H1 (cell line): ENCODE measurements at regions not wholly inside any gene's neighbourhood (a gene's known extent, or its start where the extent isn't known, plus 50 kb on each side); places are given as distances from the start of the nearest gene placed in this dataset.

Experiments used
- CTCF ChIA-PET: fragments of 300-600 bp; sonication (Branson Sonifier 250); formaldehyde crosslinking; loops from one replicate; lab custom pipeline; 2021; ENCODE audit not compliant: partially characterized antibody; lab: Charles Lee
- POLR2A ChIA-PET: fragments of 300-600 bp; sonication (Branson Sonifier 250); formaldehyde crosslinking; loops from one replicate; lab custom pipeline; 2021; ENCODE audit warnings: inconsistent platforms; ENCODE audit not compliant: partially characterized antibody; lab: Charles Lee
- DNase-seq, 2 experiments: peaks; one replicate each; pipeline versions ENCODE4 v3.0.0 to v3.0.0-alpha.2; 2010 to 2022; ENCODE audit warnings: low spot score in 2 of 2, low read depth in 1 of 2, mixed read lengths in 1 of 2
- FAIRE-seq: peaks from 2 replicates; lab custom pipeline; 2011; peaks lifted over from hg19 to GRCh38; lab: Jason Lieb, UNC
- H2AFZ ChIP-seq: 2 replicates; pipeline ENCODE4 v1.8.1; 2012; ENCODE audit warnings: low read length, inconsistent platforms
- H2AK5ac ChIP-seq: 2 replicates; pipeline ENCODE4 v1.6.1; 2013; ENCODE audit warnings: low read depth, low read length
- H2BK120ac ChIP-seq: replicated peaks from 2 replicates; pipeline ENCODE3; 2013; ENCODE audit warnings: low read depth, low read length, inconsistent platforms
- H2BK12ac ChIP-seq: 2 replicates; pipeline ENCODE4 v1.6.1; 2013; ENCODE audit warnings: low read depth, low read length
- H2BK15ac ChIP-seq: 2 replicates; pipeline ENCODE4 v1.6.1; 2013; ENCODE audit warnings: low read length
- H2BK20ac ChIP-seq: 2 replicates; pipeline ENCODE4 v1.6.1; 2013; ENCODE audit warnings: low read length
- H2BK5ac ChIP-seq: 2 replicates; pipeline ENCODE4 v1.6.1; 2013; ENCODE audit warnings: low read depth, low read length
- H3K14ac ChIP-seq: 2 replicates; pipeline ENCODE4 v1.6.1; 2013; ENCODE audit warnings: inconsistent platforms; ENCODE audit not compliant: insufficient read length
- H3K18ac ChIP-seq: 2 replicates; pipeline ENCODE4 v1.6.1; 2013; ENCODE audit warnings: low read length; ENCODE audit errors: extremely low read depth
- H3K23ac ChIP-seq: 2 replicates; pipeline ENCODE4 v1.6.1; 2013; ENCODE audit warnings: inconsistent platforms; ENCODE audit not compliant: insufficient read length
- H3K23me2 ChIP-seq: 2 replicates; pipeline ENCODE4 v1.6.1; 2013; ENCODE audit warnings: low read depth, low read length
- H3K27ac ChIP-seq: 2 replicates; pipeline ENCODE4 v1.6.1; 2011; ENCODE audit warnings: low read depth, low read length, inconsistent platforms
- H3K27me3 ChIP-seq, 4 experiments: replicated peaks in 1 of 4; 1 replicate in 1 of 4; 2 replicates in 3 of 4; pipeline versions ENCODE4 v1.6.1 to v1.8.1; 2011 to 2013; ENCODE audit warnings: low read length in 3 of 4, mild to moderate bottlenecking in 3 of 4, inconsistent platforms in 2 of 4, mixed read lengths in 2 of 4, moderate library complexity in 1 of 4; ENCODE audit not compliant: control insufficient read depth in 3 of 4, insufficient read depth in 3 of 4; ENCODE audit errors: extremely low read depth in 1 of 4
- H3K36me3 ChIP-seq, 4 experiments: 2 replicates each; pipeline versions ENCODE4 v1.6.1 to v1.8.1; 2011 to 2013; ENCODE audit warnings: mild to moderate bottlenecking in 4 of 4, low read length in 3 of 4, moderate library complexity in 2 of 4, control low read depth in 1 of 4, inconsistent platforms in 1 of 4; ENCODE audit not compliant: insufficient read depth in 4 of 4, control insufficient read depth in 2 of 4
- H3K4ac ChIP-seq: replicated peaks from 2 replicates; pipeline ENCODE3; 2013; ENCODE audit warnings: low read length, low read depth, mixed read lengths, inconsistent platforms; ENCODE audit not compliant: insufficient read length
- H3K4me1 ChIP-seq, 4 experiments: replicated peaks in 1 of 4; 1 replicate in 1 of 4; 2 replicates in 3 of 4; pipeline versions ENCODE4 v1.6.1 to v1.8.1; 2011 to 2013; ENCODE audit warnings: low read length in 3 of 4, inconsistent platforms in 2 of 4, mixed read lengths in 1 of 4; ENCODE audit not compliant: insufficient read depth in 4 of 4, control insufficient read depth in 3 of 4
- H3K4me2 ChIP-seq, 2 experiments: 2 replicates each; pipeline versions ENCODE4 v1.6.1 to v1.8.1; 2011 to 2013; ENCODE audit warnings: low read depth in 2 of 2, low read length in 2 of 2, control low read depth in 1 of 2, inconsistent platforms in 1 of 2, mild to moderate bottlenecking in 1 of 2; ENCODE audit not compliant: insufficient read depth in 1 of 2
- H3K4me3 ChIP-seq, 4 experiments: fragments of 200-600, 300-600 bp in 1 of 4; sonication (generic), shearing (Covaris generic), sonication (Bioruptor Twin) in 1 of 4; 2 replicates each; pipeline versions ENCODE4 v1.5.1 to v1.8.1; 2011 to 2016; ENCODE audit warnings: low read length in 4 of 4, low read depth in 3 of 4, control low read depth in 2 of 4, inconsistent platforms in 2 of 4, mild to moderate bottlenecking in 2 of 4, mixed read lengths in 1 of 4, moderate library complexity in 1 of 4; ENCODE audit not compliant: insufficient read depth in 2 of 4; ENCODE audit errors: extremely low read depth in 1 of 4
- H3K56ac ChIP-seq: replicated peaks from 2 replicates; pipeline ENCODE3; 2013; ENCODE audit warnings: low read depth, mild to moderate bottlenecking, mixed read lengths, low read length, inconsistent platforms; ENCODE audit not compliant: insufficient read length
- H3K79me1 ChIP-seq: 2 replicates; pipeline ENCODE4 v1.6.1; 2013; ENCODE audit warnings: low read depth, low read length, control low read depth
- H3K79me2 ChIP-seq, 2 experiments: 2 replicates each; pipeline versions ENCODE4 v1.6.1 to v1.8.1; 2012 to 2013; ENCODE audit warnings: low read length in 2 of 2, mild to moderate bottlenecking in 2 of 2, inconsistent platforms in 1 of 2; ENCODE audit not compliant: insufficient read depth in 2 of 2, control insufficient read depth in 1 of 2
- H3K9ac ChIP-seq, 4 experiments: replicated peaks in 1 of 4; 1 replicate in 1 of 4; 2 replicates in 3 of 4; pipeline versions ENCODE4 v1.6.1 to v1.8.1; 2011 to 2013; ENCODE audit warnings: low read depth in 3 of 4, low read length in 3 of 4, control low read depth in 2 of 4, mild to moderate bottlenecking in 2 of 4, moderate library complexity in 2 of 4, inconsistent platforms in 1 of 4; ENCODE audit errors: extremely low read depth in 1 of 4
- H3K9me3 ChIP-seq, 2 experiments: 2 replicates each; pipeline versions ENCODE4 v1.6.1 to v1.8.1; 2012 to 2013; ENCODE audit warnings: mild to moderate bottlenecking in 2 of 2, moderate library complexity in 2 of 2, control low read depth in 1 of 2, inconsistent platforms in 1 of 2, low read depth in 1 of 2, low read length in 1 of 2, mixed read lengths in 1 of 2; ENCODE audit not compliant: insufficient read depth in 2 of 2
- H4K20me1 ChIP-seq, 2 experiments: replicated peaks in 1 of 2; 2 replicates each; pipeline versions ENCODE3 to v1.8.1; 2011 to 2013; ENCODE audit warnings: inconsistent platforms in 2 of 2, low read length in 2 of 2, mild to moderate bottlenecking in 1 of 2; ENCODE audit not compliant: insufficient read depth in 2 of 2, control insufficient read depth in 1 of 2
- H4K5ac ChIP-seq: 2 replicates; pipeline ENCODE4 v1.6.1; 2013; ENCODE audit warnings: low read length, low read depth, mixed read lengths, inconsistent platforms; ENCODE audit not compliant: insufficient read length
- H4K8ac ChIP-seq: 2 replicates; pipeline ENCODE4 v1.8.0; 2013; ENCODE audit warnings: mild to moderate bottlenecking, moderate library complexity, low read length, inconsistent platforms; ENCODE audit not compliant: insufficient read depth; ENCODE audit errors: extremely low read depth
- H4K91ac ChIP-seq: replicated peaks from 2 replicates; pipeline ENCODE3; 2013; ENCODE audit warnings: low read length, mixed read lengths, inconsistent platforms; ENCODE audit not compliant: insufficient read length
- CREB1 ChIP-seq: IDR thresholded peaks from 2 replicates; pipeline ENCODE4 v1.6.1; 2012; ENCODE audit warnings: inconsistent platforms
- EGR1 ChIP-seq: IDR thresholded peaks from 2 replicates; pipeline ENCODE4 v1.6.1; 2011; ENCODE audit warnings: low read depth, low read length, borderline replicate concordance
- EP300 ChIP-seq, 2 experiments: IDR thresholded peaks; 1 replicate in 1 of 2; 2 replicates in 1 of 2; pipeline ENCODE4 v1.6.1; 2011 to 2012; ENCODE audit warnings: low read depth in 2 of 2, low read length in 2 of 2, mild to moderate bottlenecking in 2 of 2, borderline replicate concordance in 1 of 2, inconsistent platforms in 1 of 2, moderate library complexity in 1 of 2
- GTF2F1 ChIP-seq: IDR thresholded peaks from 2 replicates; pipeline ENCODE4 v1.6.1; 2012; ENCODE audit warnings: low read depth, low read length, improper control_type of control experiment, borderline replicate concordance
- HDAC2 ChIP-seq, 2 experiments: fragments of 300-600 bp in 1 of 2; sonication (generic) in 1 of 2; IDR thresholded peaks; 2 replicates each; pipeline ENCODE4 v1.6.1; 2011 to 2012; ENCODE audit warnings: low read depth in 2 of 2, low read length in 2 of 2, mild to moderate bottlenecking in 2 of 2, moderate library complexity in 2 of 2, borderline replicate concordance in 1 of 2, inconsistent platforms in 1 of 2
- KDM1A ChIP-seq: fragments of 200-600, 300-600 bp; sonication (generic); IDR thresholded peaks from 2 replicates; pipeline ENCODE4 v1.7.1; 2016; ENCODE audit warnings: mild to moderate bottlenecking, low read length, borderline replicate concordance
- NANOG ChIP-seq: IDR thresholded peaks from 2 replicates; pipeline ENCODE4 v1.6.1; 2011; ENCODE audit warnings: low read length, low read depth, mild to moderate bottlenecking, inconsistent platforms; ENCODE audit not compliant: insufficient read depth, poor library complexity, severe bottlenecking
- POU5F1 ChIP-seq: IDR thresholded peaks from 2 replicates; pipeline ENCODE4 v1.6.1; 2011; ENCODE audit warnings: low read depth, mild to moderate bottlenecking, low read length, moderate library complexity
- SAP30 ChIP-seq: fragments of 300-600 bp; sonication (generic); IDR thresholded peaks from 2 replicates; pipeline ENCODE4 v1.7.1; 2012; ENCODE audit warnings: low read length, moderate library complexity, mild to moderate bottlenecking, inconsistent platforms; ENCODE audit not compliant: insufficient read depth, insufficient replicate concordance
- SIX5 ChIP-seq: IDR thresholded peaks from 2 replicates; pipeline ENCODE4 v1.6.1; 2011; ENCODE audit warnings: mild to moderate bottlenecking, low read depth, low read length
- USF2 ChIP-seq: IDR thresholded peaks from 2 replicates; pipeline ENCODE4 v1.6.1; 2011; ENCODE audit warnings: low read length, improper control_type of control experiment
- YY1 ChIP-seq: IDR thresholded peaks from 2 replicates; pipeline ENCODE4 v1.6.1; 2011; ENCODE audit warnings: low read depth, mild to moderate bottlenecking, low read length
- ZNF274 ChIP-seq: IDR thresholded peaks from 2 replicates; pipeline ENCODE4 v1.7.0; 2012; ENCODE audit warnings: low read length, borderline replicate concordance; ENCODE audit errors: extremely low read depth
- WGBS, 2 experiments: shearing (Covaris generic) in 1 of 2; methylation state at CpG; one replicate each; pipeline versions ENCODE4 v1.1.6 to v1.1.7; 2013 to 2015; ENCODE audit warnings: low lambda C conversion rate in 2 of 2, mixed read lengths in 2 of 2, inconsistent platforms in 1 of 2, low coverage in 1 of 2, missing lambda C conversion rate in 1 of 2; ENCODE audit not compliant: insufficient replicate concordance in 2 of 2, insufficient coverage in 1 of 2, insufficient read length in 1 of 2; ENCODE audit errors: extremely low coverage in 1 of 2, missing lambda C conversion rate in 1 of 2; 5-methylcytosine and 5-hydroxymethylcytosine counted together

GRCh38 chr11:116576526-116576925 lies 196.3 kb downstream of the BUD13 start:
- no peak overlapping the region for H3K4me2 ChIP-seq
- 69% methylated on average over 2 of the region's 2 CpGs; no CpG with 5 or more reads in 1 of the 2 experiments for WGBS, 2 experiments
- no peak overlapping the region for H4K5ac ChIP-seq
- H2BK12ac ChIP-seq = 0 out of 2 replicates have a peak overlapping the region, but pooled peaks have one; percentile 77
- no peaks in the 10 kb centered on the region for H3K9me3 ChIP-seq
- peaks cover 36 to 53% (median 49%) of the 10 kb centered on the region in 4 experiments for H3K27me3 ChIP-seq
- H3K27ac ChIP-seq = no peak overlapping the region
- no peak overlapping the region for H3K56ac ChIP-seq
- no peak overlapping the region for H3K23ac ChIP-seq
- no peak overlapping the region for H2BK20ac ChIP-seq
- ChIA-PET POLR2A (interaction anchor here (1.4 kb wide), 1 partner anchor 8 kb away, joined by 3 read pairs; no protein-coding TSS in a partner anchor), CTCF (interaction anchor here (0.6 to 3.0 kb wide), 4 partner anchors 9 to 65 kb away, joined by 3 to 17 read pairs (median 5); no protein-coding TSS in a partner anchor)
- H4K91ac ChIP-seq = no peak overlapping the region
- H4K20me1 ChIP-seq = peaks cover 2 to 7% of the 10 kb centered on the region in 2 experiments
- FAIRE-seq (no peak), DNase-seq (no peak)
- peaks cover 13% of the 10 kb centered on the region; the same call in 1 of the 2 replicates for H3K23me2 ChIP-seq
- no peak overlapping the region for H2BK120ac ChIP-seq
- H3K79me2 ChIP-seq = no peaks in the 10 kb centered on the region
- H3K4me3 ChIP-seq = no peak overlapping the region
- H2AFZ ChIP-seq = no peak overlapping the region
- no peaks in the 10 kb centered on the region for H3K79me1 ChIP-seq
- no peak overlapping the region for H2AK5ac ChIP-seq
- H2BK5ac ChIP-seq = no peak overlapping the region
- H4K8ac ChIP-seq = no peak overlapping the region
- no peaks in the 10 kb centered on the region for H3K36me3 ChIP-seq
- H3K14ac ChIP-seq = no peak overlapping the region
- no peak overlapping the region for H3K4ac ChIP-seq
- H2BK15ac ChIP-seq = no peak overlapping the region
- H3K9ac ChIP-seq = no peak overlapping the region
- H3K4me1 ChIP-seq = peaks cover 10 to 20% (median 13%) of the 10 kb centered on the region in 4 experiments
- no peak overlapping the region for H3K18ac ChIP-seq
- TF ChIP-seq ZNF274 (no peak), NANOG (no peak), EGR1 (no peak), POU5F1 (no peak), EP300 (IDR thresholded peaks at IDR 0.05; ENCODE audit: borderline replicate concordance in 1 of 2, low read depth in 2 of 2, low read length in 2 of 2) (no peak), GTF2F1 (no peak), CREB1 (no peak), SAP30 (no peak), YY1 (no peak), HDAC2 (IDR thresholded peaks at IDR 0.05; ENCODE audit: borderline replicate concordance in 1 of 2, low read depth in 2 of 2, low read length in 2 of 2) (no peak), SIX5 (no peak), KDM1A (no peak), USF2 (no peak)
